Left hindlimb (tissue), 1 donor: ENCODE measurements at regions not wholly inside any gene's neighbourhood (a gene's known extent, or its start where the extent isn't known, plus 50 kb on each side); places are given as distances from the start of the nearest gene placed in this dataset.
"Not testable (repeated sequence)": the region's sequence is repeated elsewhere in the genome, so short reads cannot be mapped to it uniquely, and the experiment has no call there.

ENCODE experiments used
- DNase-seq: peaks from one replicate; pipeline ENCODE4 v3.0.0-alpha.2; 2018

GRCh38 chr6:51060262-51060762 is 241.6 kb downstream of the TFAP2B start:
- no peak for DNase-seq

GRCh38 chr6:51062166-51062722 is 243.6 kb downstream of the TFAP2B start:
- no peak for DNase-seq

- no peak for DNase-seq
Measured at GRCh38 chr6:51077821-51078518, 259.3 kb downstream of the TFAP2B start.

GRCh38 chr6:51090343-51090742 is 271.7 kb downstream of the TFAP2B start:
- DNase-seq: no peak

GRCh38 chr6:51093871-51094270 is 275.2 kb downstream of the TFAP2B start:
- no peak for DNase-seq

GRCh38 chr6:51094271-51094670 is 275.6 kb downstream of the TFAP2B start:
- no peak for DNase-seq

GRCh38 chr6:51098246-51098645 is 279.6 kb downstream of the TFAP2B start:
- no peak for DNase-seq

- no peak for DNase-seq
Measured at GRCh38 chr6:51098791-51099190, 280.1 kb downstream of the TFAP2B start.

GRCh38 chr6:51099201-51099600 is 280.5 kb downstream of the TFAP2B start:
- no peak for DNase-seq

GRCh38 chr6:51105357-51105756 is 286.7 kb downstream of the TFAP2B start:
- no peak for DNase-seq

- DNase-seq: no peak
Measured at GRCh38 chr6:51107769-51108203, 289.1 kb downstream of the TFAP2B start.

- DNase-seq: no peak
Measured at GRCh38 chr6:51108563-51109234, 290.0 kb downstream of the TFAP2B start.

- DNase-seq: no peak
Measured at GRCh38 chr6:51112731-51113130, 294.1 kb downstream of the TFAP2B start.

GRCh38 chr6:51116723-51117122 is 298.1 kb downstream of the TFAP2B start:
- no peak for DNase-seq

GRCh38 chr6:51118792-51119191 is 300.1 kb downstream of the TFAP2B start:
- no peak for DNase-seq

- DNase-seq: no peak
Measured at GRCh38 chr6:51120016-51120415, 301.3 kb downstream of the TFAP2B start.

GRCh38 chr6:51121380-51121976 is 302.8 kb downstream of the TFAP2B start:
- DNase-seq: not testable (repeated sequence)

- DNase-seq: no peak
Measured at GRCh38 chr6:51129043-51129442, 310.4 kb downstream of the TFAP2B start.

GRCh38 chr6:51137777-51138176 is 319.1 kb downstream of the TFAP2B start:
- DNase-seq: no peak

GRCh38 chr6:51139950-51140385 is 321.3 kb downstream of the TFAP2B start:
- no peak for DNase-seq

GRCh38 chr6:51141080-51141479 is 322.4 kb downstream of the TFAP2B start:
- DNase-seq: no peak

GRCh38 chr6:51147756-51148155 is 329.1 kb downstream of the TFAP2B start:
- no peak for DNase-seq

GRCh38 chr6:51152594-51152993 is 333.9 kb downstream of the TFAP2B start:
- DNase-seq: no peak

- DNase-seq: no peak
Measured at GRCh38 chr6:51153109-51153508, 334.4 kb downstream of the TFAP2B start.
